GM19043 (cell line): ENCODE measurements at regions not wholly inside any gene's neighbourhood (a gene's known extent, or its start where the extent isn't known, plus 50 kb on each side); places are given as distances from the start of the nearest gene placed in this dataset.
"Not testable (repeated sequence)": the region's sequence is repeated elsewhere in the genome, so short reads cannot be mapped to it uniquely, and the experiment has no call there.

Source experiments
- ATAC-seq: cut with Tn5 transposase; IDR thresholded peaks from one replicate; pipeline ENCODE4 v1.9.1; 2021; ENCODE audit warnings: low read depth; ENCODE audit not compliant: unreplicated experiment

DNA sequence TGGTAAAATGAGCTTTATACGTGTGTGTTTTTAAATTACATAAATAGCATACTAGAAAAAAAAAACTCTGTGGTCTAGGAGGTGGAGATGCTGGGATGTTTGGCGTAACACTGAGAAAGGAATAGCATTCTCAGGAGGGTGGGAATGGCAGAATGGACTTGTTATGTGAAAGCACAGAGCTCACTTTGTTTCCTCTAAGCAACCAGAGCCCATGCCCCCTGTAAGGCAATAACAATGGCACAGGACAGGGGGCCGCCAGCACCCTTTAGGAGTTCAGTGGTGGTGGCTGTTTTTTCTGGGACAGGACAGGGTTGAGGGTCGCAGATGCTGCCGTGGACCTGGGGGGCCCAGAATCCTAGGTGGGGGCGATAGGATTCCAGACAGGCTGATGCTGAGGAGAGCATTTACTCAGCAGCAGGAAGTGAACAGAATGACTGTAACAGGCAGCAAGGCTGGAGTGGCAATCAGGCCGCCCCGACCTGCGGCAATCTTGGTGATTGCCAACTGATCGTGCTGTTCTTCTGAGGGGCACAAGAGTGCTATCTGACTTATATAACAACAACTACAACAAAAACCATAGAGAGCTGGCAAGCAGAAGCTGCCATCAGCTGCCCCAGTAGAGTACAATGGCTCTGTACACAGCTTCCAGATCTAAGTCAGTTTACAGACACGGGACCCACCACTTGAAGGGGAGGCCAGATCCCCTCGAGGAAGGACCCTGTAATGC is 160.4 kb downstream of the UACA start:
- no peak for ATAC-seq

DNA sequence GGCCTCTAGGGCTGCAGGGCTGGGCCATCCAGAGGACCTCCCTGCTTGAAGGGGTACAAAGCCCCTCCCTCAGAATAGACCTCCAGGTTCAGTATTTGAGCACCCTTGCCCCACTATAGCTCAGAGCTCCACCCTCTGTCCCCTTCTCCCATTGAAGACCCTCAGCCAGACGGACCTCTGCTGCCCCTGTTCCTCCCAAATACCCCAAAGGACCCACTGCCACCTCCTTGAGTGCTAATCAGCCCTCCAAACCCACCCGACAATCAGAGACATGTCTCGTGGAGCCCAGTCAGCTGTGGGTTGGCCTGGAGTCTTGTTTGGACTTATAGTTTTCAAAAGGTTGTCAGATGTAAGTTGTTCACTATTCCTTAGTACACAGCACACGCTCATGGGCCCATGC is 161.1 kb downstream of the UACA start:
- ATAC-seq: no peak

DNA sequence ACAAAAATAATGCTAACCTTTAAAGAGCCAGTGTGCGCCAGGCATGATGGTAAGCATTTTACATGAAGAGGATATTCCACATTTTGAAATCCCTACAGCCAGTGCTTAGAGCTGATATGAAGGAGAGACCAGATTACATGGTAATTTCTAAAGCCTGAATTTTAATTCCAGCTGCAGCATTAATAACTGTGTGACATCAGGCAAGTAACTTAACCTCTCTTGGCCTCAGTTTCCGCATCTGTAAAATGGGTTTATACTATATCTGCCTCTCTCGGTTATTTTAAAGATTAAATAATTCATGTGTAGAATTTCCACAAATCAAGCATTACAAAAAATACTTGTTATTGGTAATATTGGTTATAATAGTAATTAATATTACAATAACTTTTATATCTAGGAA is 165.4 kb downstream of the UACA start:
- no peak for ATAC-seq

- no peak for ATAC-seq
Measured at GRCh38 chr15:70597056-70597603, 166.2 kb downstream of the UACA start.

GRCh38 chr15:70596354-70597055 is 166.9 kb downstream of the UACA start:
- no peak for ATAC-seq

- ATAC-seq: no peak
Measured at GRCh38 chr15:70593795-70594194, 169.6 kb downstream of the UACA start.

DNA sequence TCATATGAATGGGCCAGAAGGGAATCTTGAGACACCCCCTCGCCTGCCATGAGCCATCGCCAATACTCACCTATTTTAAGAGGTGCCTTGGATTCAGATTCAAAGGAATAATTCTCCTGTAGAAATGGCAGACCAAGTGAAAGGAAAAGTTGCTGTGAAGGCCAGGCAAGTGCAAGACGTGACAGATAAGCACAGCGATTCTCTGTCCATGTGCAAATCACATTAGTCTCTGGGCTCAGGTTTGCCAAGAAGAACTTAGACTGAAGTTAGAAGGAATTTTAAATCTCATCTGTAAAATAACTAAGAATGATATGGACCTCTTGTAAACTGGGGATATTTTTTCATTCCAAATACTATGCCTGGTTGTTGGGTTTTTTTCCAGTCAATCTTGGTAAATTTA is 173.6 kb downstream of the UACA start:
- no peak for ATAC-seq

DNA sequence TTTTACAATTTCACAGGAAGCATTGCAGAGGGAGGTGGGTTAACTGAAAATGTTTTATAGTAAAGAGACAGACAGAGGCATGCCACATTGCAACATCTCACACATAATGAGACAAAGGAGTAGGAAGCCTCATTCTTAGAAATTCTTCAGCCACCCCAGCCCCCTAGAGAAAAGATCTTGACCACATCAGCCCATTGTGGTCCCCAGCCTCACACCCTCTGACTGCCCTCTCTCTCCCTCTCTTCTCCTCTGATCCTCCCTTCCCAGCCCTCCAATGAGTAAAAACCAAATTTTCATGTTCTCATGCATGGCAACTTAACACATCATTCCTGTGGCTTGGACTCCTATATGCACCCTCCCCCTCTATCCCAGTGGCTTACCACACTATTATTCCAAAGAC is 174.1 kb downstream of the UACA start:
- ATAC-seq: no peak

- ATAC-seq: no peak
Measured at GRCh38 chr15:70588613-70589012, 174.7 kb downstream of the UACA start.

DNA sequence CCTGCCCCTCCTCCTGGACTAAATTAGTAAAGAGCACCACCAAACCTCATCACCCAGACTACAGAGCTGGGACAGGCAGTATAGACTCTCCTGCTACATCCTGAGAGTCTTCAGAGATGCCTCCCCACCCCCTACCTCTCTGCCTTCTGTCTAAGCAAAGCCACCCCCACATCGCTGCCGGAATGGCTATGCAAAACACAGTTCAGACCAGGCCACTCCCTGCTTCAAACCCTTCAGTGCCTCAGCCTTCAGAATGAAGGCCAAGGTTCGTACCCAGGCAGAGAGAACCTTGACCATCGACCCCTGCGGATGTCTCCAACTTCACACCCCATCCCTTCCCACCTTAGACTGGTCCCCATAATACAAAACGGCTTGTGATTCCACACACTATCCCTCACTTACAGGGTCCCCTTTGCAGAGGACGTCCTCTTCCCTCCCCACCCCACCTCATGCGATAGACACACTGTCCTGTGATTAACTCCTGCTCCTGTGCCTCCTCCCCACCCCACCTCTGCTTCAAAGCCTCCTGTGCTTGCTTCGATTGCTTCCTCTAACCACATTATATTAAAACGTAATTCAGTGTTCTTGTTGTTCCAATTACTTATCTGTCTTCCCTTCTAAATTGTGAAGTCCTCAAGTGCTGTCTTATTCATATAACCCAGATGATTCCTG is 175.3 kb downstream of the UACA start:
- no peak for ATAC-seq

- not testable (repeated sequence) for ATAC-seq
Measured at GRCh38 chr15:70587012-70587634, 176.2 kb downstream of the UACA start.

DNA sequence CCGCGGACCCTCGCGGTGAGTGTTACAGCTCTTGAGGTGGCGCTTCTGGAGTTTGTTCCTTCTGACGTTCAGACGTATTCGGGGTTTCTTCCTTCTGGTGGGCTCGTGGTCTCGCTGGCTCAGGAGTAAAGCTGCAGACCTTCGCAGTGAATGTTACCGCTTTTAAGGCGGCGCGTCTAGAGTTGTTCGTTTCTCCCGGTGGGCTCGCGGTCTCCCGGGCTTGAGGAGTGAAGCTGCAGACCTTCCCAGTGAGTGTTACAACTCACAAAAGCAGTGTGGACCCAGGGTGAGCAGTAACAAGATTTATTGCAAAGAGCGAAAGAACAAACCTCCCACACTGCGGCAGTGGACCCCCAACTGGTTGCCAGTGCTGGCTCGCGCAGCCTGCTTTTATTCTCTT is 177.1 kb downstream of the UACA start:
- ATAC-seq: no peak

DNA sequence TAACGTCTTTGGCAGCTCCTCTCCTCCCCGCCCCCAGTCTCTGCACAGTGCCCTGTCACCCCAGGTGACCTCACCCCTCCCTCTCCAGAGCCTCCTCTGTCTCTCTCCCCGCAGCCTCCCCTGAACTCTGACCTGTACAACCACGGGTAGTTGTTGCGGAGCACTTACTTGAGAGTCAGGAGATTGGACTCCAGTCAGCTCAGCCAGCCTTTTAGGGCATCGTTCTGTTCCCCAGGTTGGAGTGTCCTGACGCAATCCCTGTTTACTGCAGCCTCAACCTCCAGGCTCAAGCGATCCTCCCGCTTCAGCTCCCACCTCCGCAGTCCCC is 177.7 kb downstream of the UACA start:
- no peak for ATAC-seq

GRCh38 chr15:70584838-70585706 is 178.3 kb downstream of the UACA start:
- ATAC-seq: no peak

DNA sequence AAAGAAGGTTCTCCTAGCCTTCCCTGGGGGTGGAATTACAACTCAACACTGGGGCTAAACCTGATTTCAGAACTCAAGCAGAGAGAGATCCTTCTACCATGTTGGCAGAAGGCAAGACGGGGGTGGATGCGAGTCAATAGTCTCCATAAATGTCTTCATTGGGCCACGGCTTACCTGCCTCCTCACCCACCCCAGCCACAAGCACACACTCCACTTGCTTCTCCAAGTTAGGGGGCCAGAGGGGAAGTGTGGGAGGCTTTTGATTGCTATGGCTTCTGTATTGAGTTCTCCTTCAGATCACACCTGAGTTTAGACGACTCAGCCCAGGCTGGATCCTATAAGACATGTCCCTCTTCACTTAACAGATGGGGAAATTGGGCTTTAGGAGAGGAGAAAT is 178.9 kb downstream of the UACA start:
- ATAC-seq: no peak

- ATAC-seq: no peak
Measured at GRCh38 chr15:70583006-70583405, 180.4 kb downstream of the UACA start.

DNA sequence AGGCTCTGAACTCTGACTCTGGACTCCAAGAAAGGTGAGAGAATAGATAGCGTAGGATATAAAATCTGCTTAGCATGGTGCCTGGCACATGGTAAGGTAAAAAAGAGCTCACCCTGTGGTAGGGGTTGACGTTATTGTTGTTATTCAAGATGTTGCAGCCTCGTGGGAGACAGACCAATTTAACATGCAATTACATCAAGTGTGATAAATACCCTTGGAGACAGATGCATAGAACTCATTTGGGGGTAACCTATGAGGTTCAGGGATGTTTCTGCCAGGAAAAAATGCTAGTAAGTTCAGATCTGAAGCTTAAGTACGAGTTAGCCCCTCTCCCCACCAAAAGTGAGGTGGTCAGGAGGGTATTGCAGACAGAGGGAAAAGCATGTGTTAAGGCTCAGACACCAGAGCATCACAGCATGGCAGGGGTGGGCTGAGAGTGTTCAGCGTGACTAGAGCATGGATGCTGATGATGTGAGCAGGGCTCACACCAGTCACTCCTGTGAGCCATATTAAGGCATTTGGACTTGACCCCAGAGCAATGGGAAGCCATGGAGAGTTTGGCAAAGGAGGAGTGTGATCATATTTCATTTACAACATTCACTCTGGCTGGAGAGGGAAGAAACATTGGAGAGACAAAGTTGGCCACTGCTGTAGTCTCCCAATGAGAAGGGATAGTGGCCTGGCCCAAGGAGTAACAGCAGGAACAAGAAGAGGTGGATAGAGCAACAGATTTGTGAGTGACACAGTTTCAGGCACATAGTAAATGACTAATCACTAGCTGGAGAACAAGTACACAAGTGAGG is 181.0 kb downstream of the UACA start:
- ATAC-seq: no peak

GRCh38 chr15:70580958-70581357 is 182.4 kb downstream of the UACA start:
- ATAC-seq: no peak

DNA sequence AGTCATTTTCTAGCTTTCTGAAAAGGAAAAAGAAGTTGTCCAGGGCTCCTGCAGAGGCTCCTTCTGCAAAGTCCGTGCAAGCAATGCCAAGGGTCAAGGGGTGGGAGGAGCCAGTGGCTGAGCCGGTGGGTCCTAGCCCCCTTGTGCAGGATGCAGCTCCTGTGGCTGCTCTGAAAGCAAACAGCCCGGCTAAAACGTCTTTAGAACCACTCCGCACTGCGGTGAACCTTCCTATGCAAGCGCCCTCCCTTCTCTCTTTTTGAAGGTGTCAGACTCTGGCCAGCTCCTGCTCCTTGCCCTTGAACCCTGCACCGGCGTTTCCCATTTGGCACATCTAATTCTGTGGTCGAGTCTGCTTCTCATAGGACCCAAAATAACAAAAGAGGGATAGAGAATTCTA is 183.1 kb downstream of the UACA start:
- ATAC-seq: no peak
